ENCODE measurements at regions not wholly inside any gene's neighbourhood (a gene's known extent, or its start where the extent isn't known, plus 50 kb on each side); places are given as distances from the start of the nearest gene placed in this dataset.

DNA sequence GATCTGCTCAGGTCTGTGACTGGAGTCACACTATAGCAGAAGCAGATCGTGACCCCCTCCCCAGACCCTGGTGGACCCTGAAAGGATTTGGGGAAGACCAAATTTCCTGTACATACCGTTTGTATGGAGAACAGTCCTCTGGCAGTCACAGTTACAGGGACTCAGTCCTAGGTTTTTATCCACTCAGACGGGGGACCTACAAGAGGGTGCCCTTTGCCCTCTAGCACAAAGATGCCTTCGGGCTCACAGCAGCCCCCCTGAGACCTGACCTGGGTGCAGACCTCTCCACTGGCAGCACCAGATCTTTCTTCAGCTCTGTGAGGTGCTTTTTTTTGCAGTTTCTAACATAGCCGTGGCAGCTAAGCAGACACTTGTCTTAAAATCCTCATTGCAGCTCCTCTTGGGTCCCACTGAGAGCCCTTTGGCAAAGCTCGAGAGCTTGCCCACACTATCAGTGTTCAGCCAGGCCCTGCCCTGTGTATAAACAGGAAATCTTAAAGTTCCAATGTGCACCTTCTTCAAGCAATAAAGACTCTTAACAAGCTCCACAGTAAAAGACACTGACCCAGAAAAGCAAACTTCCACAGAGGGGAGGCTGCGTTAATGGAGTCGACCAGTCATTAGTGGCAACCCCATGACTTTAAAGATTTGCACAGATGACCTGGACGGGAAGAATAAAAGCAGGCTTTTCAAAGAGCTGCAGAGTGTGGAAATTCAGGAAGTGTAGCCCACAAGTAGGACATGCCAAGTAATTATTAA is 71.8 kb upstream of the LHFPL2 start:
- intact Hi-C loops (cut with micrococcal nuclease) (no loop called here), in situ Hi-C loops (cut with MboI; ENCODE audit: low sequenced_read_pairs) (no loop called here), dilution Hi-C loops (cut with HindIII; ENCODE audit: low sequenced_read_pairs, unreplicated experiment) (no loop called here)
- Histone ChIP-seq H2BK20ac (ENCODE audit: low read depth, low read length) (no peak overlapping the region), H3K9ac (ENCODE audit: low read depth, low read length) (no peak overlapping the region), H2AK5ac (ENCODE audit: low read depth, low read length) (no peak overlapping the region; the same call in 1 of the 2 replicates), H2BK120ac (ENCODE audit: low read depth, low read length) (no peak overlapping the region), H3K4me1 (ENCODE audit: control insufficient read depth, insufficient read depth, low read length) (peaks cover 32% of the 10 kb centered on the region), H3K56ac (ENCODE audit: extremely low read depth, insufficient read depth, low read length) (no peak overlapping the region), H3K9me3 (ENCODE audit: control insufficient read depth, insufficient read depth, low read length) (no peaks in the 10 kb centered on the region), H4K8ac (ENCODE audit: low read depth in 2 of 2, low read length in 2 of 2) (no peak overlapping the region), H3K4me2 (ENCODE audit: low read depth, low read length) (no peak overlapping the region), H4K91ac (ENCODE audit: insufficient read depth, low read depth, low read length) (no peak overlapping the region), H2AK9ac (replicated peaks; ENCODE audit: low read depth, low read length, poor library complexity) (no peak overlapping the region), H3K79me1 (ENCODE audit: low read depth in 1 of 2, low read length in 2 of 2) (no peaks in the 10 kb centered on the region), H3K4ac (ENCODE audit: low read depth, low read length) (peak overlapping the region; percentile 21), H3K27me3 (ENCODE audit: control insufficient read depth, insufficient read depth, low read length) (no peaks in the 10 kb centered on the region), H3K23ac (ENCODE audit: low read depth, low read length) (no peak overlapping the region), H2AFZ (replicated peaks; ENCODE audit: low read length, poor library complexity) (no peak overlapping the region), H2BK5ac (ENCODE audit: low read depth, low read length, poor library complexity, severe bottlenecking) (no peak overlapping the region), H3K14ac (replicated peaks; ENCODE audit: low read depth, low read length) (peak overlapping the region; percentile 68), H3K36me3 (ENCODE audit: control insufficient read depth, insufficient read depth, low read length) (no peaks in the 10 kb centered on the region), H4K5ac (ENCODE audit: low read depth, low read length) (no peak overlapping the region; the same call in 1 of the 2 replicates), H3K18ac (ENCODE audit: low read depth, low read length) (no peak overlapping the region; the same call in 1 of the 2 replicates), H2BK15ac (ENCODE audit: low read depth, low read length) (no peak overlapping the region), H3K27ac (ENCODE audit: insufficient read depth, low read length) (no peak overlapping the region), H4K20me1 (ENCODE audit: insufficient read depth, low read length) (no peaks in the 10 kb centered on the region), H3K9me1 (ENCODE audit: insufficient read depth, low read length) (peaks cover 20% of the 10 kb centered on the region), H3K4me3 (ENCODE audit: insufficient read depth, low read depth, low read length) (no peak overlapping the region)
- 72% methylated on average over 6 of the region's 9 CpGs; no CpG with 5 or more reads in 1 of the 2 experiments for WGBS, 2 experiments (ENCODE audit: extremely low coverage in 2 of 2, insufficient read length in 1 of 2)
- TF ChIP-seq RFX5 (IDR thresholded peaks at IDR 0.05; ENCODE audit: low read depth, low read length) (no peak), ELK1 (IDR thresholded peaks at IDR 0.05; ENCODE audit: borderline replicate concordance, low read depth, low read length) (no peak), CEBPB (IDR thresholded peaks at IDR 0.05; ENCODE audit: low read depth, low read length) (no peak), RAD21 (IDR thresholded peaks at IDR 0.05; ENCODE audit: low read length) (no peak), MAFK (IDR thresholded peaks at IDR 0.05; ENCODE audit: low read depth, low read length) (no peak), NFE2L2 (IDR thresholded peaks at IDR 0.05; ENCODE audit: low read depth, low read length) (no peak), BHLHE40 (IDR thresholded peaks at IDR 0.05; ENCODE audit: low read depth, low read length) (no peak), CHD1 (IDR thresholded peaks at IDR 0.05; ENCODE audit: low read depth, low read length) (no peak), POLR2A (IDR thresholded peaks at IDR 0.05; ENCODE audit: low read depth, low read length) (no peak), MAZ (IDR thresholded peaks at IDR 0.05; ENCODE audit: borderline replicate concordance, low read depth, low read length) (no peak), MXI1 (IDR thresholded peaks at IDR 0.05; ENCODE audit: borderline replicate concordance, low read depth, low read length) (no peak), SMC3 (IDR thresholded peaks at IDR 0.05; ENCODE audit: low read depth, low read length) (no peak), FOS (IDR thresholded peaks at IDR 0.05; ENCODE audit: low read depth, low read length) (no peak), CTCF (conservative IDR thresholded peaks at IDR 0.05; ENCODE audit: low read depth, low read length) (no peak), RCOR1 (IDR thresholded peaks at IDR 0.05; ENCODE audit: insufficient replicate concordance, low read length) (no peak)
- TF ChIP-seq, protein P1, sequence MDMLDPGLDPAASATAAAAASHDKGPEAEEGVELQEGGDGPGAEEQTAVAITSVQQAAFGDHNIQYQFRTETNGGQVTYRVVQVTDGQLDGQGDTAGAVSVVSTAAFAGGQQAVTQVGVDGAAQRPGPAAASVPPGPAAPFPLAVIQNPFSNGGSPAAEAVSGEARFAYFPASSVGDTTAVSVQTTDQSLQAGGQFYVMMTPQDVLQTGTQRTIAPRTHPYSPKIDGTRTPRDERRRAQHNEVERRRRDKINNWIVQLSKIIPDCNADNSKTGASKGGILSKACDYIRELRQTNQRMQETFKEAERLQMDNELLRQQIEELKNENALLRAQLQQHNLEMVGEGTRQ (IDR thresholded peaks at IDR 0.05; ENCODE audit: low read depth, low read length) = no peak
- CTCF ChIA-PET = no interaction called here
- no peak for ATAC-seq (ENCODE audit: low read depth)
- POLR2A ChIA-PET (ENCODE audit: unreplicated experiment) = no interaction called here
- no peak for DNase-seq
- BruUV-seq (replicated peaks) = no TSS peak
